Suprapubic skin (tissue), 3 donors: ENCODE measurements at regions not wholly inside any gene's neighbourhood (a gene's known extent, or its start where the extent isn't known, plus 50 kb on each side); places are given as distances from the start of the nearest gene placed in this dataset.

Experiments used
- CTCF ChIP-seq, 2 donors: fragments of 200-600 bp in 1 of 2; fragments of 450-650 bp in 1 of 2; sonication (generic) in 1 of 2; IDR thresholded peaks; one replicate each; pipeline ENCODE4 v1.5.1; 2016 to 2019; ENCODE audit warnings: antibody characterized with exemption in 2 of 2, mild to moderate bottlenecking in 1 of 2, moderate library complexity in 1 of 2
- EP300 ChIP-seq: sonication (generic); formaldehyde crosslinking; IDR thresholded peaks from one replicate; pipeline ENCODE4 v1.6.1; 2017; ENCODE audit warnings: antibody characterized with exemption
- POLR2A ChIP-seq, 2 donors: fragments of 450-650 bp; IDR thresholded peaks; one replicate each; pipeline ENCODE4 v1.6.1; 2017; ENCODE audit warnings: antibody characterized with exemption in 2 of 2, mild to moderate bottlenecking in 2 of 2, moderate library complexity in 2 of 2

- TF ChIP-seq CTCF (IDR thresholded peaks at IDR 0.05) (no peak), POLR2A (IDR thresholded peaks at IDR 0.05) (no peak), EP300 (no peak)
Observed at GRCh38 chr7:17619196-17619818, 320.9 kb downstream of the AHR start.
